ENCODE measurements at regions not wholly inside any gene's neighbourhood (a gene's known extent, or its start where the extent isn't known, plus 50 kb on each side); places are given as distances from the start of the nearest gene placed in this dataset.

GRCh38 chr5:124560370-124560769 is 186.1 kb downstream of the ZNF608 start:
- Mint-ChIP-seq H3K4me3 (ENCODE audit: low read depth) (no peak overlapping the region), H3K9me3 (ENCODE audit: low read depth) (peaks cover 3% of the 10 kb centered on the region), H3K27me3 (no peaks in the 10 kb centered on the region), H3K27ac (no peak overlapping the region), H3K36me3 (ENCODE audit: insufficient read depth) (no peaks in the 10 kb centered on the region), H3K4me1 (ENCODE audit: low read depth) (peaks cover under 1% of the 10 kb centered on the region)
- DNase-seq (ENCODE audit: low spot score, unreplicated experiment) = no peak
- no peak for TF ChIP-seq CTCF (IDR thresholded peaks at IDR 0.05; ENCODE audit: unreplicated experiment)

- H3K4me3 Mint-ChIP-seq (ENCODE audit: low read depth) = no peak overlapping the region
- DNase-seq (ENCODE audit: low spot score, unreplicated experiment) = no peak
- no peaks in the 10 kb centered on the region for H3K36me3 Mint-ChIP-seq (ENCODE audit: insufficient read depth)
- H3K27ac Mint-ChIP-seq = no peak overlapping the region
- H3K9me3 Mint-ChIP-seq (ENCODE audit: low read depth) = peaks cover 3% of the 10 kb centered on the region
- no peaks in the 10 kb centered on the region for H3K27me3 Mint-ChIP-seq
- H3K4me1 Mint-ChIP-seq (ENCODE audit: low read depth) = peaks cover 14% of the 10 kb centered on the region
- no peak for TF ChIP-seq CTCF (IDR thresholded peaks at IDR 0.05; ENCODE audit: unreplicated experiment)
These were observed 188.7 kb downstream of the ZNF608 start for GRCh38 chr5:124557761-124558160.

- H3K4me3 Mint-ChIP-seq (ENCODE audit: low read depth) = no peak overlapping the region
- no peak for DNase-seq (ENCODE audit: low spot score, unreplicated experiment)
- TF ChIP-seq CTCF (IDR thresholded peaks at IDR 0.05; ENCODE audit: unreplicated experiment) = no peak
- H3K9me3 Mint-ChIP-seq (ENCODE audit: low read depth) = peaks cover 3% of the 10 kb centered on the region
- H3K27ac Mint-ChIP-seq = peak overlapping the region; percentile 53
- no peaks in the 10 kb centered on the region for H3K36me3 Mint-ChIP-seq (ENCODE audit: insufficient read depth)
- H3K4me1 Mint-ChIP-seq (ENCODE audit: low read depth) = peaks cover 21% of the 10 kb centered on the region
- H3K27me3 Mint-ChIP-seq = no peaks in the 10 kb centered on the region
These were observed 191.5 kb downstream of the ZNF608 start for GRCh38 chr5:124554746-124555578.

GRCh38 chr5:124553911-124554310 is 192.5 kb downstream of the ZNF608 start:
- TF ChIP-seq CTCF (IDR thresholded peaks at IDR 0.05; ENCODE audit: unreplicated experiment) = no peak
- Mint-ChIP-seq H3K4me1 (ENCODE audit: low read depth) (peaks cover 21% of the 10 kb centered on the region), H3K27ac (no peak overlapping the region), H3K9me3 (ENCODE audit: low read depth) (peaks cover 3% of the 10 kb centered on the region), H3K4me3 (ENCODE audit: low read depth) (no peak overlapping the region), H3K36me3 (ENCODE audit: insufficient read depth) (no peaks in the 10 kb centered on the region), H3K27me3 (no peaks in the 10 kb centered on the region)
- DNase-seq (ENCODE audit: low spot score, unreplicated experiment) = no peak

- no peak overlapping the region for H3K4me3 Mint-ChIP-seq (ENCODE audit: low read depth)
- no peaks in the 10 kb centered on the region for H3K36me3 Mint-ChIP-seq (ENCODE audit: insufficient read depth)
- H3K27me3 Mint-ChIP-seq = no peaks in the 10 kb centered on the region
- H3K9me3 Mint-ChIP-seq (ENCODE audit: low read depth) = peaks cover 3% of the 10 kb centered on the region
- peaks cover 23% of the 10 kb centered on the region for H3K4me1 Mint-ChIP-seq (ENCODE audit: low read depth)
- no peak for DNase-seq (ENCODE audit: low spot score, unreplicated experiment)
- TF ChIP-seq CTCF (IDR thresholded peaks at IDR 0.05; ENCODE audit: unreplicated experiment) = no peak
- no peak overlapping the region for H3K27ac Mint-ChIP-seq
These were observed 193.9 kb downstream of the ZNF608 start for GRCh38 chr5:124552526-124552925.
